Stimulated activated CD8-positive, alpha-beta memory T cell treated with anti-CD3 and anti-CD28 coated beads, Interleukin-12 subunit alpha, Interleukin-12 subunit beta, amount 100 ng/mL, for 1 hour (primary cell): ENCODE measurements at regions not wholly inside any gene's neighbourhood (a gene's known extent, or its start where the extent isn't known, plus 50 kb on each side); places are given as distances from the start of the nearest gene placed in this dataset.

Experiments
- DNase-seq: peaks from one replicate; pipeline ENCODE4 v3.0.0-alpha.2; 2020; ENCODE audit warnings: low read depth

- no peak for DNase-seq
These were observed 84.2 kb upstream of the IGLL5 start for GRCh38 chr22:22803285-22803853.

GRCh38 chr22:22810018-22810427 lies 77.6 kb upstream of the IGLL5 start:
- peak; percentile 47 for DNase-seq

- no peak for DNase-seq
These were observed 77.1 kb upstream of the IGLL5 start for GRCh38 chr22:22810471-22810870.

GRCh38 chr22:22811016-22812009 lies 76.3 kb upstream of the IGLL5 start:
- no peak for DNase-seq

GRCh38 chr22:22812031-22812905 lies 75.3 kb upstream of the IGLL5 start:
- DNase-seq, result no peak

- no peak for DNase-seq
These were observed 74.2 kb upstream of the IGLL5 start for GRCh38 chr22:22813126-22814075.

- DNase-seq, result no peak
These were observed 72.8 kb upstream of the IGLL5 start for GRCh38 chr22:22814666-22815396.

- DNase-seq, result no peak
These were observed 72.0 kb upstream of the IGLL5 start for GRCh38 chr22:22815397-22816170.

- no peak for DNase-seq
These were observed 71.5 kb upstream of the IGLL5 start for GRCh38 chr22:22816171-22816514.

GRCh38 chr22:22816766-22817410 lies 70.7 kb upstream of the IGLL5 start:
- no peak for DNase-seq

- DNase-seq, result no peak
These were observed 70.0 kb upstream of the IGLL5 start for GRCh38 chr22:22817468-22818201.

- DNase-seq, result no peak
These were observed 69.4 kb upstream of the IGLL5 start for GRCh38 chr22:22818202-22818538.

GRCh38 chr22:22818861-22819855 lies 68.5 kb upstream of the IGLL5 start:
- no peak for DNase-seq

GRCh38 chr22:22820076-22820475 lies 67.5 kb upstream of the IGLL5 start:
- no peak for DNase-seq

- DNase-seq, result peak; percentile 39
These were observed 67.0 kb upstream of the IGLL5 start for GRCh38 chr22:22820626-22821025.

GRCh38 chr22:22821340-22821739 lies 66.3 kb upstream of the IGLL5 start:
- DNase-seq, result no peak

- no peak for DNase-seq
These were observed 65.5 kb upstream of the IGLL5 start for GRCh38 chr22:22822106-22822505.
